SH-SY5Y (cell line): ENCODE measurements at regions not wholly inside any gene's neighbourhood (a gene's known extent, or its start where the extent isn't known, plus 50 kb on each side); places are given as distances from the start of the nearest gene placed in this dataset.

Experiments
- GATA2 ChIP-seq: IDR thresholded peaks from 2 replicates; pipeline ENCODE4 v1.6.1; 2011; ENCODE audit warnings: mild to moderate bottlenecking, low read depth, low read length
- GATA3 ChIP-seq: IDR thresholded peaks from 2 replicates; pipeline ENCODE4 v1.6.1; 2011; ENCODE audit warnings: low read depth, mild to moderate bottlenecking, low read length, moderate library complexity

- TF ChIP-seq GATA2 (no peak), GATA3 (no peak)
These were observed 247.9 kb downstream of the KLF5 start for GRCh38 chr13:73306688-73307087.
